Right renal cortex interstitium (tissue), 3 donors: ENCODE measurements at regions not wholly inside any gene's neighbourhood (a gene's known extent, or its start where the extent isn't known, plus 50 kb on each side); places are given as distances from the start of the nearest gene placed in this dataset.

ENCODE experiments used
- DNase-seq, 3 donors: peaks; one replicate each; pipeline ENCODE4 v3.0.0-alpha.2; 2013; ENCODE audit warnings: low read depth in 3 of 3, low spot score in 2 of 3

DNA sequence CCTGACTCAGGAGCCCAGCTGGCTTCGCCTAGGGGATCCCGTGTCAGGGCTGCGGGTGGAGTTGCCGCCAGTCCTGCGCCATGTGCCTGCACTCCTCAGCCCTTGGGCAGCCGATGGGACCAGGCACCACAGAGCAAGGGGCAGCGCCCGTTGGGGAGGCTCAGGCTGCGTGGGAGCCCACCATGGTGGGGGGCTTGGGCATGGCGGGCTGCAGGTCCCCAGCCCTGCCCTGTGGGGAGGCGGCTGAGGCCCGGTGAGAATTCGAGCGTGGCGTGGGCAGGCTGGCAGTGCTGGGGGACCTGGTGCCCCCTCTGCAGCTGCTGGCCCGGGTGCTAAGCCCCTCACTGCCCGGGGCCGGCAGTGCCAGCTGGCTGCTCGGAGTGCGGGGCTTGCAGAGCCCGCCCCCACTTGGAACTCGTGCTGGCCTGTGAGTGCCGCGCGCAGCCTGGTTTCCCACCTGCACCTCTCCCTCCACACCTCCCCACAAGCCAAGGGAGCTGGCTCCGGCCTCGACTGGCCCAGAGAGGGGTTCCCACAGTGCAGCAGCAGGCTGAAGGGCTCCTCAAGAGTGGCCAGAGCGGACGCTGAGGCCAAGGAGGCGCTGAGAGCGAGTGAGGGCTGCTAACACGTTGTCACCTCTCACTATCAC lies 135.1 kb upstream of the SEL1L start:
- DNase-seq = no peak

DNA sequence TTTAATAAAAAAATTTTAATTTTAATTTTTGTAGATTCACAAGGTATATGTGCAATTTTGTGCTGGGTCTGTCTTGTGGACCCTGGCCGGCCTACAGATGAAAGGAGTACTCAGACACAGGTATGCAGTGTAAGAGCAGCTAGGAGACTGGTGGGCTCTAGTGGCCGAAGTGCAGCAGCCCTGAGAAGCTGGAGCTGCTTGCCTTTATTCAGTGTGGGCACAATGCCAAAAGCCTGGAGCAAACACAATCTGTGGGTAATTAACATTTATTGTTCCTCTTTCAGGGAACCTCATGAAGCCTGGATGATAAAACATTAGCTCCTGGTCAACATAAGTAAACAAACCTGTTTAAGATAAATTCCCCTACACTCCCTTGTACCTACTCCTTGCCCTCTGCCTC lies 135.7 kb upstream of the SEL1L start:
- no peak for DNase-seq

DNA sequence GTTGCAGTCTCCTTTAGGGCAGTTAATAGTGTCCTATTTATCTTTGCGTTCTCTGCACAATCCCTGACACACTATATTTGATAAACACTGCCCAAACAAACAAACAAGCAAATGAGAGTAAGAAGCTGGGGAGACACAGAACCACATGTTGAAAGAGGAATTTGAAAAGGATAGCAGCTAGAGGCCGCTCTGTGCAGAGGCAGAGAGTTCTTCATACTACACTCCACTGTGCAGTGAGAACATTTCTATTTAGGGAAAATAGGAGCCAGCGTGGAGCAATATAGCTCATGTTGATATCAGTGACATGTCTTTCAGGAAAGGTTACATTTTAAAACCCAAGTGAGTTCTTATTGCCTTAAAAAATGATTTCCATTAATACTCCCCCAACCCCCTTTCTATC lies 140.3 kb upstream of the SEL1L start:
- no peak for DNase-seq

DNA sequence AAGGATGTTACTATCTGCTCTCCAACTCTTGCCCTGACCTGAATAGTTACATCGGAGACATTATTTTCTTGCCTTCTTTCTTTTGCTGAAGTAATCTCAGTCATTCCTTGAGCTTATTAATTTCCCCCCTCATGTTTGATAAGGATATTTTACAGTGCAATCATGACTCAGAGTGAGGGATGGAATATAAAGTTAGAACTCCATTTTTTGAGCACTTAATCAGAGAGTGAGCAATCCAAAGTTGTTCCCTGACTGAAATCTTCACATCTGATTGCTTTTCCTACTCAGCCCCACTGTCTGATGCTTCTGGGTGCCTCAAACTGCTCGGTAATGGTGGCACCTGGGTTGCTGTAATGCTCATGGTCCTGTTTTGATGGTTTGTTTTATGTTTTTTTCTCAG lies 142.7 kb upstream of the SEL1L start:
- DNase-seq = no peak

DNA sequence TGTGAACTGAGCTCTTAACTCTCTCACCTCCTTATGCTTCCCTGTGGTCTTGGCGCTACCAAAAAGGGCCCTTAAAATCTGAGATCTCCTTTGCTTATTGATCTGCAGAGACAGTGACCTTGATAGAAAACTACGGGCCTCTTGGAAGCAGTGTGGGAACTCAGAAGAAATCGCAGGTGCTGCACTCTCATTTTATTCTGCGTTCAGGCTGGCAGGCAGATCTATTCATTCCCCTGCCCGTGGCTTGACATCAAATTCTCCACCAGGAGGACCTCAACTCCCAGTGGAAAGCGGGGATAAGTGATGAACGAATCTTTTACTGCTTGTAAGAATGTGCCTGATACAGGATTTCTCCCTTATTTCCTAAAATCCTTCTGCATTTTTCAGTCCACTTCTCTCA lies 143.2 kb upstream of the SEL1L start:
- no peak for DNase-seq

DNA sequence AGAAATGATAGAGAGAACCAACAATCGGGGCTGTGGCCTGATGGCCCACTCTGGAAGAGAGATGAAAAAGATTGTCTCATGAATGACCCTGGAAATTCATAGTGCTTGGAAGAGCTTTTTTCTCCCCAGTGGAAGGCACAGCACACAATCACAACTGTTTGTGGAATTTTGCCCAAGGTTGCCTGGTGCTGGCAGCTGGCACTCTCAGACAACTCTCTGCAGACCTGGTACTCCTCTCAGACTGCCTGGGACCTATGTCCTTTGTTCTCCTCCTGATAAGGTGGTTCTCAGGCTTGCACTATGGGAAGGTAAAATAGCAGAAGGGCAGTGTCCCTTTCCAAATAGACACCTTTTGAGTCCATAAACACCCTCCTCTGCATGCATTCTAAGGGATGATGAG lies 144.1 kb upstream of the SEL1L start:
- no peak for DNase-seq

DNA sequence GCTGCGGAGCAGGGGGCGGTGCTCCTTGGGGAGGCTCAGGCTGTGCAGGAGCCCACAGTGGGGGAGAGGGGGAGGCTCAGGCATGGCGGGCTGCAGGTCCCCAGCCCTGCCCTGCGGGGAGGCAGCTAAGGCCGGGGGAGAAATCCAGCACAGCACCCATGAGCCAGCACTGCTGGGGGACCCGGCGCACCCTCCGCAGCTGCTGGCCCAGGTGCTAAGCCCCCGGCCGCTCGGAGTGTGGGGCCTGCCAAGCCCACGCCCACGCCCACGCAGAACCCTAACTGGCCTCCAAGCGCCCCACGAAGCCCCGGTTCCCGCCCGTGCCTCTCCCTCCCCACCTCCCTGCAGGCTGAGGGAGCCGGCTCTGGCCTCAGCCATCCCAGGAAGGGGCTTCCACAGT lies 145.6 kb upstream of the SEL1L start:
- no peak for DNase-seq

DNA sequence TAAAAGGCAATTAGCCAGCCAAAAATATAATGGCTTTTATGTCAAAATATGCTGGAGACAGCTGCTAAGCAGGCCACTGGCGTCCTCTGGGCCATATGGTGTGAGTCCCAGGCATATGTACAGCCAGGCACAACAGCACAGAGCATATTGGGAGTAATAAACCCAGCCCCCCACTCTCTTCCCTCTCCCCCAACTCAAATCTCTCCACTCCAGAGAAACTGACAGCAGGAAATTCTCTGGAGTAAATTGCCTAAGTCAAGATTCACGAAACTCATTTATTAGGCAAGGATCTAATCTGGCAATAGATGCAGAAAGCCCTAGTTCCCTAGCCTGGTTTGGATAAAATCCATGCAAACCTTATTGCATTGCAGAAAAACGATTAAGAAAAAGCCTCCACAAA lies 147.9 kb upstream of the SEL1L start:
- DNase-seq = no peak

DNA sequence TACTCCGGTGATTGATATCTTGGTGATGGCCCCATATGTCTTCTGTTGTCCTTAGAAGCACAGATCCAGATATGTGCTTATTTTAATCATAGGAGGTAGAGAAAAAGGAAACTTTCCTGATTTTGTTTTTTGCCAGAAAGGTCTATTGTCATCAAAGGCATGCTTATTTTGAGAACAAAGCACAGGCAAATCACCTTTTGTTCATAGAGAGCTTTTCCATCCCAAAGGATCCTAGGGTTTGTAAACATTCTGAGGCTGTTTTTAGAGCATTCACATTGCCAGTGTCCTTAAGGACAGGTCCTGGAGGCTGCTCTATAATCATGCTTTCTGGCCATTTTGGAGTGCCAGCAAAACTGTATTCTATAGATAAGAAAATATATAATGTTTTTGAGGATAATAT lies 148.5 kb upstream of the SEL1L start:
- no peak for DNase-seq

DNA sequence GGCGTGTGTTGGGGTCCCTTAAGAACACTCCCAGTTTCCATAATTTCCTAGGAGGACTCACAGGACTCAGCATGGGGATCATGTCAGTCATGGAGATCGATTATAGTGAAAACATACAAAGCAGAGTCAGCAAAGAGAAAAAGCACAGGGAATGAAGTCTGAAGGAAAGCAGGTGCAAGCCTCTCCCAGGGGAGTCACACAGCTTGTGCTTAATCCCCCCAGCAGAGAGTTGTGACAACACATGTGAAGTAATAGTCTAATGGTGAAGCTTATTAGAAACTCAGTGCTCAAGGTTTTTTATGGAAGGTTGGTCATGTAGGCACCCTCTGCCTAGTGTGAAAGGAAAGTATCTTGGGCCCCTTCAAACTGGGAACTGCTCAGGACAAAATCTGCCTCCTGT lies 149.0 kb upstream of the SEL1L start:
- DNase-seq = no peak

DNA sequence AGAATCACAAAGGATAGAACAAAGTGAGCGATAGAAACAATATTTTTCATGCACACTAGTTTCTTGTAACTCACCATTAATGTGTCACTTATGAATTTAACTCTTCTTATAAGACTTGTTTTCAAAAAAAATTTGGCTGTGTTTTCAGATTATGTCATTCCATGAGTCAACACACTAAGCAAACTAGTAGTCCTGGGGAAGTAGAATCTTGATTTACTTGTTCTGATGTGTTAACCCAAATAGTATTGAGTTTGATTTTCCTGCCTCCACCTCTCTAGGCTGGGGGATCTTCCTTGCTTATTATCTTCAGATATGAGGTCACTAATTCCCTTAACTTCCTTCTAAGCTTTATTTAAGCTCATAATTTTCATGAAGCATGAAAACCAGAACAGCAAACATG lies 151.0 kb upstream of the SEL1L start:
- DNase-seq = no peak

DNA sequence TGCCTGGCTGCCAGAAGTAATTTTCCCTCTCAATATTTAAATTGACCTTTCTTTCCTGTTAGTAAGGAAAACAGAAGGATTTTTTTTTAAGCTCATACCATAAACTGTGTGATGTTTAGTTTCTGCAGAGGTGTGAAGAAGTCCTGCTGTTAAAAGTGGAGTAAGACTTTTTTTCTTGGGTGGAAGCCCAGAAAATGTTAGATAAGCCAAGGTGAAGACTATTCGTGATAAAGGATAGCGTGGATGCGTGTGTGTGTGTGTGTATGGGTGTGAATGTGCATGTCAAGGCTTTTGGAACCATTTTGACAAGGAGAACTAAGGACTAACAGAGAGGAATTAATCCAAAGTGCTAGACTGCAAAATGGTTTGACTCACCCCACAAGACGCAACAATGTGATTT lies 152.9 kb upstream of the SEL1L start:
- no peak for DNase-seq

DNA sequence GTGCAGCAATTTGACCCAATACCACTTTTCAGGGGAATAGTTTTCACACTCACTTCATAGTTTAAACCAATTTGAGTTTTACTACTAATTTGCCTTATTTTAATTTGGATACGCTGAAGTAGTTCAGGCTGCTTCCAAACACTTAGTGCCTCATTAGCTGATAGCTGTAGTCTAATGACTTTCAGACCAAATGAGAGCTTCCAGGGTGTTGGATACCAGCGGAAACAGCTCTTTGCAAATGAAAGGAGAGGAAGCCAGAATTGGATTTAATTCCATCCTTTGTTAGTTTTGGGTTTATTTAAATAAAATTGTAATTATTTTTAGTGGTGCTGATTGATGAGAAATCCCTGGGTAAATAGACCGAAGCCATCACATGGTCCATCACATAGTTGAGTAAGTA lies 158.3 kb upstream of the SEL1L start:
- DNase-seq = no peak

DNA sequence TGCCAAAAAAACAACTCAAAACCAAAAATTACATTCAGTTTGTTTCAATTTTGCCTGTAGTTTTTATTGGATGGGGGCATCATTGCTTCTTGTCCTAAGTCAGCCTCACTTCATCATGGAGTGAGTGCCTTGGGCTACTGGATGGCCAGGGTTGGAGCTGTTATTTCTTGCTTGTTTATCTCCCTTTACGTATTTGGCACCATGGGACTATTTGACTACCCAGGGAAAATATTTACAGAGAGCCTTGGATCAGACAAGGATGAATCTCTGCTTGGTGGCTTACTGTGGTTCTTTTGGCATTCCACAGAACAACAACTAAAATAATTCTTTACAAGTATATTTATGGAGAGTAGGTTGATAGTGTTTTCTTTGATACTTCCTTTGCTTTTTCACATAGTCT lies 160.8 kb upstream of the SEL1L start:
- no peak for DNase-seq

DNA sequence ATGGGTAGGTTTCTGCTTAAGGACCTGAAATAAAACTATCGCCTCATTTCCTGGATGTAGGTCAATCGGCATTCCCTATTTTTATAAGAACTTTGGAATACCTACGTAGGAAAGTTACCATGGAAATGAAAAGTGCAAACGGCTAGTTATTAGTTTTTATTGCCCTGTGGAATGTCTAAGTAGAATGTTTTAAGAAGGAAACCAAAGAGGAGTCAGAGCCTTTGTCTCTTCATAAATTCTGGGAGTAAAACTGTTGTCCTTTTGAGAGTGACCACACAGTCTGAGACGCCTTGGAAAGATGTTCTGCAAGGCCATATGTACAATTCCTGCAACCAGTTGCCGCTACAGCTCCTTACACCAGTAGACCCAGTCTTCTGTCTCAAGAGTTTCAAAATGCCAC lies 176.0 kb upstream of the SEL1L start:
- no peak for DNase-seq

DNA sequence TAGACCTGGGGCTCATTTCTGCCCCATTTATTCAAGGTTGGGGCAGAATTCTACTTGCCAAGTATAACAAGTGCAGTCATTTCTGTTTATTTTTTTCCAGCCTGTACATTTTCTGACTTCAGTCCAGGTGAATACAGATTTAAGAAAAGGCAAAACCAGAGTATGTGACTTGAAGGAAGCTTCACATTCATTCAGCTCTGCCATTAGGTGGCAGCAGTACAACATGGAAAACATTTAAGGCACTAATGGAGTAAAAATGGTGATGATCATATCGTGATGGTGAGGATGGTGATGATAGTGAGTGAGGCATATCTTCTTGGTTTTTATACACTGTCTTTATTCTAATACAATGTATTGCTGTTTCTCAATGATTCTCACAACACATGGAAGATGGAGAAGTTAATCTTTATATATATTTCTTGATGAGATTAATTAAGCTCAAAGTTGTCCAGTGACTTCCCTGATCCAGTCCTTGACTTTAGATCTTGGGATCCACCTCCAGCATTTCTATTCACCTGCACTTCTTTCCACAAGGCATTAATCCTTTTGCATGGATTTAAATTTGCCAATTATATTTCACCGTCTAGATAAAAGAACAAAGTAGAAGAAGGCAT lies 176.7 kb upstream of the SEL1L start:
- DNase-seq = peak in 2 of 3 donors; percentile 21 to 40

DNA sequence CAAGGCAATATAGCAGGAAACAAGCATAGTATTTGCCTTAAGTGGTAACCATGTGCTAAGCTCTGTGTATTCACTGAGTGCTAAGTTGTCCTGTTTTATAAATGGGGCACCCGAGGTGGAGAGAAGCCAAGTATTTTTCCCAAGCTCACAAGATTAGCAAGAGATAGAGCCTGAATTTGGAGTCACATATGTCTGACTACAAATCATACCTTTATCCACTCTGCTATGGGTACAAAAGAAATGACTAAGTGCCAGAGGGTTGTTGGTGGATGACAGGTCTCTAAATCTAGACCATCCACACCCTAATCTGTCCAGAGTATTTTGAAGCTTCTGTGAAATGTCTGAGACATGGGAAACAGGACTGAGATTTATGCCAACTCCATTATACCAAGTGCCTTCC lies 182.1 kb upstream of the SEL1L start:
- DNase-seq = no peak

DNA sequence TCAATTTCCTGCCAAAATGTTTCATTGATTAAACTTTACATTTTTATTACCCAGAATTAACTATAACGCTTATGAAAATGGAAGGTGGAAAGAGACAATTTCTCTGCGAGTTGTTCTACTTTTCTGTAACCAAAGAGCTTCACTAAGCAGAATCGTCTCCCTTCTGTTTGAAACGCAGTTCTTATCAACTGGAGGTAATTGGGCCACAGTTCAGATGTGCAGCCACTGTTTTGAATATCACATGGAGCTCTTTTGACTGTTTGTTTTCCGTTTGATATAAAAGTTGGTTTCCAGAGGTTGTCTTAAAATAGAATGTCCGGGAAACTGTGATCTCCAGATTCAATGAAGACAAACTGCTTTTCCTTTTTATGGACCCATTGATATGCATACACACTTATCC lies 183.3 kb upstream of the SEL1L start:
- no peak for DNase-seq

DNA sequence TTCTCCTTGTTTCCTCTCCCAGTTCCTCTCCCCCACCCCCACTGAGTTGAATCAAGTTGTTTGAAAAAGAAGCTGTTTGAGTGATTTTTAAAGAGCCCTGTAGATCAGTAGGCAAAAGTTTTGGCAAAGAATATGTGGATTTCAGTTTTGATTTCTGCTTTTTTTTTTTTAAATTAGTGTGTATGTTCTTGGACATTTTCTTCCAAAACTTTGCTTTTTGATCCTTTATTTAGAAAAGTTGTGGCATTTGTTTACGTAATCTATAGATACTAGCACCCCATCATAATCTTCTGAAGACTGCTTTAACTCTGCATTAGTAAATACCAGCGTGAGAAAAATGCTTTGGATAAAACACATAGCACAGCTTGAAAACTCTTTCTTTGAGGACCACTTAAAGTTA lies 190.3 kb upstream of the SEL1L start:
- DNase-seq = no peak

DNA sequence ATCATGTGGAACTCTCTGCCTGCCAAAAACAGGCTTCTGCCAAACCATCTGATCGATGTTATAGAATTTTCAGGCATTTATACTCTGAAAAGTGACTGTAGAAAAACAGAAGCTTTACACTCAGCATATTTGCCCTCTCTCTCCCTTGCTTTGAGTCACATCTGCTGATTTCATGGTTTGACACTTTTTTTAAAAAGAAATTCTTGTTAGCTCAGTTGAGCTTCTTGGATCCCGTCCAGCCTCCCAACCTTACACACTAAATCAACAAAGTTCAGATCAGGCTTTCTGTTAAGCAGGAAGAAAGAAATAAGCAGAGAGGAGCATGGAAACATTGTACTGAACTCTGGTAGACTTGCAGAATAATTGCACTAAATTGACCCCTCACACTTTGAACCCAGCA lies 193.6 kb upstream of the SEL1L start:
- peak; percentile 37 to 50 (median 41) for DNase-seq

DNA sequence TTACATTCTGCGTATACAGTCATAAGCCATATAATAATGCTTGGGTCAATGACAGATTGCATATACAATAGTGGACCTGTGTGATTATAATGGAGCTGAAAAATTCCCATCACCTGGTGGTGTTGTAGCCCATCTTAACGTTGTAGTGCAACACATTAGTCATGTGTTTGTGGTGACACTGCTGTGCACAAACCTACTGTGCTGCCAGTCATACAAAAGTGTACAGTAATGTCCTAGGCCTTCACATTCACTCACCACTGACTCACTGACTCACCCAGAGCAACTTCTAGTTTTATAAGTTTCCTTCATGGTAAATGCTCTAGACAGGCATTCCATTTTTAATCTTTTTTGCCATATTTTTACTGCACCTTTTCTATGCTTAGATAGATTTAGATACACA lies 194.8 kb upstream of the SEL1L start:
- no peak for DNase-seq

DNA sequence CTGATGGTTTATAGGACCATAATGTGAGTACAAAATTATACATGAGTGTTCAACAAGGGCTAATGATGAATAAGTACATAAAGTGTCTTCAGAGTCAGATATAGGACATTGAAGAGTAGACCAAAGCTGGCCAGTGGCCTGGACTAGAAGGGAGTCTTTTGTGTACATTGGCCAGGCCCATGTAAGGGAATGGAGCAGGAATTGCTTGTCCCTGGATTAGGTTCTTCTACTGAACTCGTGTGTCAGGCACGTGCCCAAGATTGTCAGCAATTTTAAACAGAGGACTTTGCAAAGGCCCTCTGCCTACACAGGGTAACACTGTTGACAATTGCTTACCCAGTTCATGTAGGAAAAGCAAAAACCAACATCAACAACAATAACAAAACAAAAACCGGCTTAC lies 196.0 kb upstream of the SEL1L start:
- DNase-seq = no peak

DNA sequence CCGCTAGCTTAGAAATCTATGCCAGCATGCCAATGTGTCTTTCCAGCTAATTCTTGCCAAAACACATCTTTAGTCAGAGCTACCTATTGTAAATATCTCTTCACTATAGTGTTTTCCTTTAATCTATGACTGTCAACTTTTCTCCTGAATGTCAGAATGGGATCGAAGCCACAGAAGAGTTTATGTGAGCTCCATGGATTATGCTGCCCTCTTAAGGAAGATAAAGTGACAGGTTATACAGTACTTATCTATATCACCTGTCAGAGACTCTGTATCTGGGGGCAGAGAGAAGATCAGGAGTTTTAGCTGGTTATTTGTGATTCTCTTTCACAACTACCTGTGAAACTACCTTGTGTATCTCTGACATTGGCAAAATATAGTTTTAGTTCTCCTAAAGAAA lies 204.3 kb upstream of the SEL1L start:
- DNase-seq = no peak
